K562 (cell line): ENCODE measurements at regions not wholly inside any gene's neighbourhood (a gene's known extent, or its start where the extent isn't known, plus 50 kb on each side); places are given as distances from the start of the nearest gene placed in this dataset.

Experiments
- ATAC-seq: fragments of 200-7000 bp; cut with Tn5 transposase; 3 replicates; pipeline ENCODE4 v1.9.1; 2020; ENCODE audit warnings: moderate library complexity
- BruUV-seq: library from RNA; stranded (reverse); fragments of 400-500 nt; replicated peaks from 2 replicates; lab custom pipeline; 2021; lab: Mats Ljungman, UMichigan
- CTCF ChIA-PET: fragments of 300-600 bp; formaldehyde crosslinking; extraction: SDS; loops from one replicate; lab custom pipeline; 2021; ENCODE audit warnings: low intra/inter-chr PET ratio; lab: Yijun Ruan, JAX
- POLR2A ChIA-PET: fragments of 300-600, 350-650 bp; sonication (Branson Sonifier 250); formaldehyde crosslinking; extraction: SDS; loops from one replicate; lab custom pipeline; 2021; ENCODE audit warnings: antibody characterized with exemption, inconsistent platforms; lab: Yijun Ruan, JAX
- DNase-seq, 4 experiments: peaks; one replicate each; pipeline versions ENCODE4 v3.0.0 to v3.0.0-alpha.2; 2011 to 2018; ENCODE audit warnings: low spot score in 3 of 4, mixed read lengths in 3 of 4; ENCODE audit errors: extremely low read depth in 1 of 4
- FAIRE-seq: peaks from 2 replicates; lab custom pipeline; 2011; peaks lifted over from hg19 to GRCh38; lab: Jason Lieb, UNC
- H2AFZ ChIP-seq: 2 replicates; pipeline ENCODE4 v1.6.0; 2011; ENCODE audit warnings: low read depth, low read length, control low read depth, inconsistent platforms
- H3K27ac ChIP-seq: fragments of 200-600 bp; 3 replicates; pipeline ENCODE4 v1.8.0; 2011; ENCODE audit warnings: low read depth, mild to moderate bottlenecking, control low read depth, inconsistent platforms, low read length, moderate library complexity, mixed read lengths; ENCODE audit errors: extremely low read depth
- H3K27me3 ChIP-seq, 2 experiments: fragments of 300-600 bp in 1 of 2; 2 replicates in 1 of 2; 3 replicates in 1 of 2; pipeline versions ENCODE4 v1.6.0 to v1.8.0; 2011; ENCODE audit warnings: inconsistent platforms in 2 of 2, low read length in 2 of 2, mild to moderate bottlenecking in 1 of 2, mixed read lengths in 1 of 2, moderate library complexity in 1 of 2; ENCODE audit not compliant: control insufficient read depth in 2 of 2, insufficient read depth in 2 of 2
- H3K36me3 ChIP-seq: fragments of 300-600 bp; 3 replicates; pipeline ENCODE4 v1.8.0; 2011; ENCODE audit warnings: mild to moderate bottlenecking, low read length, inconsistent platforms; ENCODE audit not compliant: control insufficient read depth, insufficient read depth
- H3K4me1 ChIP-seq, 2 experiments: fragments of 200-600 bp in 1 of 2; replicated peaks in 1 of 2; 2 replicates in 1 of 2; 3 replicates in 1 of 2; pipeline versions ENCODE4 v1.5.1 to v1.8.0; 2011; ENCODE audit warnings: inconsistent platforms in 2 of 2, low read length in 2 of 2, mild to moderate bottlenecking in 1 of 2, mixed read lengths in 1 of 2, moderate library complexity in 1 of 2; ENCODE audit not compliant: control insufficient read depth in 2 of 2, insufficient read depth in 2 of 2
- H3K4me2 ChIP-seq: 2 replicates; pipeline ENCODE4 v1.6.1; 2011; ENCODE audit warnings: low read length, control low read depth, inconsistent platforms, mixed read lengths; ENCODE audit not compliant: insufficient read depth
- H3K4me3 ChIP-seq: fragments of 200-600 bp; sonication (generic), shearing (Covaris generic); 2 replicates; pipeline ENCODE4 v1.5.1; 2016; ENCODE audit warnings: control low read depth, inconsistent platforms
- H3K79me2 ChIP-seq: fragments of 200-600 bp; 3 replicates; pipeline ENCODE4 v1.8.0; 2011; ENCODE audit warnings: low read length, inconsistent platforms; ENCODE audit not compliant: control insufficient read depth, insufficient read depth
- H3K9ac ChIP-seq, 2 experiments: 2 replicates each; pipeline versions ENCODE4 v1.6.0 to v1.6.1; 2011; ENCODE audit warnings: low read depth in 2 of 2, low read length in 2 of 2, control low read depth in 1 of 2, inconsistent platforms in 1 of 2, mild to moderate bottlenecking in 1 of 2, mixed read lengths in 1 of 2; ENCODE audit not compliant: insufficient read depth in 1 of 2
- H3K9me1 ChIP-seq: one replicate; pipeline ENCODE4 v1.6.0; 2011; ENCODE audit warnings: inconsistent platforms, mild to moderate bottlenecking, low read length, moderate library complexity; ENCODE audit not compliant: control insufficient read depth, insufficient read depth
- H3K9me3 ChIP-seq: replicated peaks from 2 replicates; pipeline ENCODE4 v1.5.1; 2011; ENCODE audit warnings: low read depth, low read length, inconsistent platforms; ENCODE audit not compliant: control insufficient read depth, insufficient read depth
- H4K20me1 ChIP-seq: replicated peaks from 2 replicates; pipeline ENCODE4 v1.6.1; 2011; ENCODE audit warnings: low read length, inconsistent platforms, mixed read lengths; ENCODE audit not compliant: control insufficient read depth, insufficient read depth
- ERF ChIP-seq: fragments of 450-650 bp; formaldehyde crosslinking; IDR thresholded peaks from 2 replicates; pipeline ENCODE4 v1.4.0; 2020; ENCODE audit warnings: mild to moderate bottlenecking, mixed read lengths
- HNRNPLL ChIP-seq: fragments of 200-400 bp; formaldehyde crosslinking; IDR thresholded peaks from 2 replicates; pipeline ENCODE4 v1.6.1; 2017; ENCODE audit warnings: low read length, low read depth, mild to moderate bottlenecking; ENCODE audit not compliant: poor library complexity, severe bottlenecking
- MEF2A ChIP-seq: IDR thresholded peaks from 2 replicates; pipeline ENCODE4 v1.6.1; 2011; ENCODE audit warnings: low read depth, mild to moderate bottlenecking, low read length, moderate library complexity; ENCODE audit not compliant: control insufficient read depth
- NR2C2 ChIP-seq, 2 experiments: fragments of 200-800 bp in 1 of 2; sonication (Bioruptor generic) in 1 of 2; sonication (generic) in 1 of 2; formaldehyde crosslinking in 1 of 2; IDR thresholded peaks; 2 replicates each; pipeline versions ENCODE4 v1.6.1 to v1.8.0; 2016 to 2022; ENCODE audit warnings: mild to moderate bottlenecking in 1 of 2, missing compliant biosample characterization in 1 of 2, missing genetic modification characterization in 1 of 2, missing genetic modification reagents in 1 of 2
- PHF20 ChIP-seq: fragments of 450-650 bp; IDR thresholded peaks from 2 replicates; pipeline ENCODE4 v1.6.1; 2018; ENCODE audit not compliant: partially characterized antibody
- SMARCE1 ChIP-seq: fragments of 450-650 bp; IDR thresholded peaks from 2 replicates; pipeline ENCODE4 v1.7.1; 2016; ENCODE audit warnings: mild to moderate bottlenecking
- SRSF9 ChIP-seq: fragments of 200-400 bp; formaldehyde crosslinking; IDR thresholded peaks from 2 replicates; pipeline ENCODE4 v1.6.1; 2017; ENCODE audit warnings: low read depth, low read length, borderline replicate concordance
- WGBS: fragments of 100-300 bp; shearing (Covaris generic); methylation state at CpG from one replicate; pipeline ENCODE4 v1.1.6; 2016; ENCODE audit warnings: low coverage, mixed read lengths; ENCODE audit not compliant: insufficient coverage; ENCODE audit errors: missing lambda C conversion rate; 5-methylcytosine and 5-hydroxymethylcytosine counted together
- in situ Hi-C: fragments of 300-500 bp; cut with MboI; formaldehyde crosslinking; loops from 4 replicates; pipeline ENCODE4 v1.15.0; 2018; ENCODE audit warnings: inconsistent platforms, mixed read lengths
- intact Hi-C: fragments of 100-400 bp; cut with micrococcal nuclease; formaldehyde crosslinking; loops from 2 replicates; pipeline ENCODE4 v1.14.2; 2022
- TF ChIP-seq, protein P1 (sequence below), 2 experiments: fragments of 200-800 bp in 1 of 2; sonication (Bioruptor generic) in 1 of 2; sonication (generic) in 1 of 2; formaldehyde crosslinking in 1 of 2; IDR thresholded peaks in 1 of 2; conservative IDR thresholded peaks in 1 of 2; 2 replicates each; pipeline versions ENCODE4 v1.5.0 to v1.6.1; 2016 to 2020; ENCODE audit warnings: missing compliant biosample characterization in 1 of 2, missing genetic modification characterization in 1 of 2, missing genetic modification reagents in 1 of 2

DNA sequence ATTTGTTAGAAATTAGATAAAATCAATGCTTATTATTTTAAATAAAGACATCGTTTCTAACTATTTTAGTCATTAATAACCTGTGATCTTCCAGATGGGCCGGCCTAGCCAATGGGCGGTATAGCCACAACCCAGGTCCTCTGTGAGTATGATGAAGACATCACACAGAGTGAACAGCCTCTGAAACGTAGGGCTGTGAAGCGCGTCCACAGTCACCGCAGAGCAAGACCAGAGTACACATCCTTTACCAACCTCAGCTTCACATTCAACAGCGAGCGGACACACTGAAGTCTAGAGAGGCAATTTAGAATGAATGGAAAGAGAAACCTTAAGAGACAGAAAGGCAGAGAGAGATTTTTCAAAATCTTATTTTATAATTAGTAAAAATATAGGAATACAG lies 125.0 kb upstream of the RPS6KA2 start:
- in situ Hi-C loops: loop anchor here (25.0 kb wide), 1 partner anchor 535 kb away; the partner anchor contains the start of gene UNC93A
- ATAC-seq (no peak), FAIRE-seq (no peak), DNase-seq (no peak)
- H2AFZ ChIP-seq: no peak overlapping the region
- TF ChIP-seq PHF20: no peak
- TF ChIP-seq, protein P1, sequence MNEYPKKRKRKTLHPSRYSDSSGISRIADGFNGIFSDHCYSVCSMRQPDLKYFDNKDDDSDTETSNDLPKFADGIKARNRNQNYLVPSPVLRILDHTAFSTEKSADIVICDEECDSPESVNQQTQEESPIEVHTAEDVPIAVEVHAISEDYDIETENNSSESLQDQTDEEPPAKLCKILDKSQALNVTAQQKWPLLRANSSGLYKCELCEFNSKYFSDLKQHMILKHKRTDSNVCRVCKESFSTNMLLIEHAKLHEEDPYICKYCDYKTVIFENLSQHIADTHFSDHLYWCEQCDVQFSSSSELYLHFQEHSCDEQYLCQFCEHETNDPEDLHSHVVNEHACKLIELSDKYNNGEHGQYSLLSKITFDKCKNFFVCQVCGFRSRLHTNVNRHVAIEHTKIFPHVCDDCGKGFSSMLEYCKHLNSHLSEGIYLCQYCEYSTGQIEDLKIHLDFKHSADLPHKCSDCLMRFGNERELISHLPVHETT (CRISPR knock-in tag; conservative IDR thresholded peaks at IDR 0.05 in 1 of 2, IDR thresholded peaks at IDR 0.05 in 1 of 2): no peak
- TF ChIP-seq ERF (CRISPR knock-in tag): no peak
- TF ChIP-seq HNRNPLL: no peak
- no peak for TF ChIP-seq SMARCE1
- TF ChIP-seq NR2C2 (CRISPR knock-in tag; IDR thresholded peaks at IDR 0.05): no peak
- TF ChIP-seq NR2C2 (tag; IDR thresholded peaks at IDR 0.05): no peak
- no peak for TF ChIP-seq SRSF9
- no peak for TF ChIP-seq MEF2A
- H3K36me3 ChIP-seq: no peaks in the 10 kb centered on the region
- intact Hi-C loops: no loop called here
- H3K4me1 ChIP-seq: peaks cover 0 to 4% of the 10 kb centered on the region in 2 experiments; a peak in 1 of 5 replicates
- H3K27ac ChIP-seq: no peak overlapping the region
- H3K27me3 ChIP-seq: peaks cover 42 to 65% of the 10 kb centered on the region in 2 experiments
- no peaks in the 10 kb centered on the region for H3K9me3 ChIP-seq
- H4K20me1 ChIP-seq: 0 out of 2 replicates have a peak, but pooled peaks cover 6% of the 10 kb centered on the region
- BruUV-seq: no TSS peak
- no peak overlapping the region for H3K9ac ChIP-seq
- H3K9me1 ChIP-seq: peaks cover 4% of the 10 kb centered on the region
- H3K4me3 ChIP-seq: no peak overlapping the region
- H3K79me2 ChIP-seq: no peaks in the 10 kb centered on the region
- WGBS: 2% methylated on average over 9 of the region's 9 CpGs
- H3K4me2 ChIP-seq: no peak overlapping the region
- CTCF ChIA-PET: no interaction called here
- POLR2A ChIA-PET: no interaction called here
